ENCODE measurements at regions not wholly inside any gene's neighbourhood (a gene's known extent, or its start where the extent isn't known, plus 50 kb on each side); places are given as distances from the start of the nearest gene placed in this dataset.

GRCh38 chr7:138257459-138258196, 181.4 kb downstream of the AKR1D1 start:
- WGBS, result 90% methylated on average over 10 of the region's 10 CpGs
- Histone ChIP-seq H3K9ac (ENCODE audit: low read depth, low read length) (no peak overlapping the region), H3K27ac (ENCODE audit: low read depth, low read length) (no peak overlapping the region)

GRCh38 chr7:138258197-138258559, 181.9 kb downstream of the AKR1D1 start:
- H3K36me3 ChIP-seq (ENCODE audit: insufficient read depth, low read length), result no peaks in the 10 kb centered on the region
- H3K4me1 ChIP-seq (ENCODE audit: insufficient read depth, low read length), result 0 out of 2 replicates have a peak, but pooled peaks cover 6% of the 10 kb centered on the region
- 90% methylated on average over 3 of the region's 3 CpGs for WGBS
- no peak overlapping the region for H3K9ac ChIP-seq (ENCODE audit: low read depth, low read length)
- H3K27me3 ChIP-seq (ENCODE audit: insufficient read depth, low read length), result no peaks in the 10 kb centered on the region
- no peak overlapping the region for H3K27ac ChIP-seq (ENCODE audit: low read depth, low read length)
- H3K9me3 ChIP-seq (ENCODE audit: insufficient read depth, low read depth, low read length), result peaks cover 20% of the 10 kb centered on the region
- H3K4me3 ChIP-seq (ENCODE audit: low read length), result no peak overlapping the region

More at GRCh38 chr7:138257459-138258196, 181.4 kb downstream of the AKR1D1 start:
- Histone ChIP-seq H3K4me3 (ENCODE audit: low read length) (no peak overlapping the region), H3K36me3 (ENCODE audit: insufficient read depth, low read length) (no peaks in the 10 kb centered on the region), H3K27me3 (ENCODE audit: insufficient read depth, low read length) (no peaks in the 10 kb centered on the region), H3K9me3 (ENCODE audit: insufficient read depth, low read depth, low read length) (peaks cover 20% of the 10 kb centered on the region), H3K4me1 (ENCODE audit: insufficient read depth, low read length) (0 out of 2 replicates have a peak, but pooled peaks cover 6% of the 10 kb centered on the region)

- Histone ChIP-seq H3K9me3 (ENCODE audit: insufficient read depth, low read depth, low read length) (peaks cover 16% of the 10 kb centered on the region), H3K27me3 (ENCODE audit: insufficient read depth, low read length) (no peaks in the 10 kb centered on the region), H3K27ac (ENCODE audit: low read depth, low read length) (no peak overlapping the region), H3K4me1 (ENCODE audit: insufficient read depth, low read length) (0 out of 2 replicates have a peak, but pooled peaks cover 6% of the 10 kb centered on the region), H3K9ac (ENCODE audit: low read depth, low read length) (no peak overlapping the region), H3K4me3 (ENCODE audit: low read length) (no peak overlapping the region), H3K36me3 (ENCODE audit: insufficient read depth, low read length) (no peaks in the 10 kb centered on the region)
- 95% methylated on average over 3 of the region's 3 CpGs for WGBS
Measured at GRCh38 chr7:138259675-138260074, 183.4 kb downstream of the AKR1D1 start.

- WGBS, result 94% methylated on average over 6 of the region's 6 CpGs
- Histone ChIP-seq H3K4me1 (ENCODE audit: insufficient read depth, low read length) (no peaks in the 10 kb centered on the region), H3K27me3 (ENCODE audit: insufficient read depth, low read length) (no peaks in the 10 kb centered on the region), H3K36me3 (ENCODE audit: insufficient read depth, low read length) (no peaks in the 10 kb centered on the region), H3K9me3 (ENCODE audit: insufficient read depth, low read depth, low read length) (no peaks in the 10 kb centered on the region), H3K4me3 (ENCODE audit: low read length) (no peak overlapping the region), H3K27ac (ENCODE audit: low read depth, low read length) (no peak overlapping the region), H3K9ac (ENCODE audit: low read depth, low read length) (no peak overlapping the region)
Measured at GRCh38 chr7:138267934-138268333, 191.7 kb downstream of the AKR1D1 start.

- Histone ChIP-seq H3K4me3 (ENCODE audit: low read length) (no peak overlapping the region), H3K9ac (ENCODE audit: low read depth, low read length) (no peak overlapping the region), H3K27ac (ENCODE audit: low read depth, low read length) (no peak overlapping the region), H3K27me3 (ENCODE audit: insufficient read depth, low read length) (no peaks in the 10 kb centered on the region), H3K36me3 (ENCODE audit: insufficient read depth, low read length) (no peaks in the 10 kb centered on the region), H3K4me1 (ENCODE audit: insufficient read depth, low read length) (no peaks in the 10 kb centered on the region), H3K9me3 (ENCODE audit: insufficient read depth, low read depth, low read length) (no peaks in the 10 kb centered on the region)
Measured at GRCh38 chr7:138276891-138277290, 183.2 kb upstream of the TRIM24 start.

GRCh38 chr7:138278601-138279000, 181.5 kb upstream of the TRIM24 start:
- WGBS, result no CpG with 5 or more reads among the region's 2 CpGs
- no peak overlapping the region for H3K27ac ChIP-seq (ENCODE audit: low read depth, low read length)
- no peak overlapping the region for H3K4me3 ChIP-seq (ENCODE audit: low read length)

GRCh38 chr7:138282997-138283396, 177.1 kb upstream of the TRIM24 start:
- 95% methylated on average over 5 of the region's 5 CpGs for WGBS
- no peaks in the 10 kb centered on the region for H3K9me3 ChIP-seq (ENCODE audit: insufficient read depth, low read depth, low read length)
- no peak overlapping the region for H3K27ac ChIP-seq (ENCODE audit: low read depth, low read length)
- H3K27me3 ChIP-seq (ENCODE audit: insufficient read depth, low read length), result no peaks in the 10 kb centered on the region
- no peak overlapping the region for H3K9ac ChIP-seq (ENCODE audit: low read depth, low read length)
- H3K36me3 ChIP-seq (ENCODE audit: insufficient read depth, low read length), result no peaks in the 10 kb centered on the region
- H3K4me3 ChIP-seq (ENCODE audit: low read length), result no peak overlapping the region
- H3K4me1 ChIP-seq (ENCODE audit: insufficient read depth, low read length), result no peaks in the 10 kb centered on the region

More at GRCh38 chr7:138278601-138279000, 181.5 kb upstream of the TRIM24 start:
- Histone ChIP-seq H3K27me3 (ENCODE audit: insufficient read depth, low read length) (no peaks in the 10 kb centered on the region), H3K9ac (ENCODE audit: low read depth, low read length) (no peak overlapping the region), H3K9me3 (ENCODE audit: insufficient read depth, low read depth, low read length) (no peaks in the 10 kb centered on the region), H3K4me1 (ENCODE audit: insufficient read depth, low read length) (no peaks in the 10 kb centered on the region), H3K36me3 (ENCODE audit: insufficient read depth, low read length) (no peaks in the 10 kb centered on the region)

GRCh38 chr7:138285129-138285528, 174.9 kb upstream of the TRIM24 start:
- Histone ChIP-seq H3K4me1 (ENCODE audit: insufficient read depth, low read length) (no peaks in the 10 kb centered on the region), H3K27me3 (ENCODE audit: insufficient read depth, low read length) (no peaks in the 10 kb centered on the region), H3K27ac (ENCODE audit: low read depth, low read length) (no peak overlapping the region), H3K9ac (ENCODE audit: low read depth, low read length) (no peak overlapping the region), H3K4me3 (ENCODE audit: low read length) (no peak overlapping the region), H3K36me3 (ENCODE audit: insufficient read depth, low read length) (0 out of 2 replicates have a peak, but pooled peaks cover 2% of the 10 kb centered on the region), H3K9me3 (ENCODE audit: insufficient read depth, low read depth, low read length) (peaks cover 16% of the 10 kb centered on the region)
- 100% methylated on average over 1 of the region's 1 CpG for WGBS

GRCh38 chr7:138286846-138287245, 173.2 kb upstream of the TRIM24 start:
- H3K4me3 ChIP-seq (ENCODE audit: low read length), result no peak overlapping the region
- 0 out of 2 replicates have a peak, but pooled peaks cover 2% of the 10 kb centered on the region for H3K36me3 ChIP-seq (ENCODE audit: insufficient read depth, low read length)
- H3K27ac ChIP-seq (ENCODE audit: low read depth, low read length), result no peak overlapping the region
- H3K9me3 ChIP-seq (ENCODE audit: insufficient read depth, low read depth, low read length), result peaks cover 24% of the 10 kb centered on the region
- no peak overlapping the region for H3K9ac ChIP-seq (ENCODE audit: low read depth, low read length)
- 91% methylated on average over 3 of the region's 3 CpGs for WGBS
- no peaks in the 10 kb centered on the region for H3K27me3 ChIP-seq (ENCODE audit: insufficient read depth, low read length)
- no peaks in the 10 kb centered on the region for H3K4me1 ChIP-seq (ENCODE audit: insufficient read depth, low read length)

- Histone ChIP-seq H3K36me3 (ENCODE audit: insufficient read depth, low read length) (0 out of 2 replicates have a peak, but pooled peaks cover 2% of the 10 kb centered on the region), H3K9ac (ENCODE audit: low read depth, low read length) (no peak overlapping the region), H3K27ac (ENCODE audit: low read depth, low read length) (no peak overlapping the region), H3K4me3 (ENCODE audit: low read length) (no peak overlapping the region), H3K4me1 (ENCODE audit: insufficient read depth, low read length) (no peaks in the 10 kb centered on the region), H3K27me3 (ENCODE audit: insufficient read depth, low read length) (no peaks in the 10 kb centered on the region), H3K9me3 (ENCODE audit: insufficient read depth, low read depth, low read length) (peaks cover 24% of the 10 kb centered on the region)
- WGBS, result 67% methylated on average over 2 of the region's 2 CpGs
Measured at GRCh38 chr7:138287549-138287948, 172.5 kb upstream of the TRIM24 start.

GRCh38 chr7:138289082-138289481, 171.0 kb upstream of the TRIM24 start:
- H3K4me3 ChIP-seq (ENCODE audit: low read length), result no peak overlapping the region
- H3K36me3 ChIP-seq (ENCODE audit: insufficient read depth, low read length), result 0 out of 2 replicates have a peak, but pooled peaks cover 2% of the 10 kb centered on the region
- no peak overlapping the region for H3K9ac ChIP-seq (ENCODE audit: low read depth, low read length)
- H3K9me3 ChIP-seq (ENCODE audit: insufficient read depth, low read depth, low read length), result peaks cover 24% of the 10 kb centered on the region
- H3K27me3 ChIP-seq (ENCODE audit: insufficient read depth, low read length), result no peaks in the 10 kb centered on the region
- H3K4me1 ChIP-seq (ENCODE audit: insufficient read depth, low read length), result no peaks in the 10 kb centered on the region
- H3K27ac ChIP-seq (ENCODE audit: low read depth, low read length), result no peak overlapping the region
